Left lung (tissue), 4 donors: ENCODE measurements at regions not wholly inside any gene's neighbourhood (a gene's known extent, or its start where the extent isn't known, plus 50 kb on each side); places are given as distances from the start of the nearest gene placed in this dataset.

Source experiments
- ATAC-seq: fragments of 200-7000 bp; cut with Tn5 transposase; one replicate; pipeline ENCODE4 v1.9.1; 2020; ENCODE audit warnings: moderate library complexity
- DNase-seq, 4 donors: peaks; one replicate each; pipeline ENCODE4 v3.0.0-alpha.2; 2013 to 2020
- H3K27ac ChIP-seq, 2 donors: fragments of 200-600 bp; sonication (generic) in 1 of 2; one replicate each; pipeline versions ENCODE4 v1.5.0 to v1.8.0; 2020 to 2021
- H3K27me3 ChIP-seq, 2 donors: fragments of 200-600 bp; sonication (generic) in 1 of 2; one replicate each; pipeline versions ENCODE4 v1.5.0 to v1.8.0; 2020 to 2021
- H3K36me3 ChIP-seq, 2 donors: fragments of 200-600 bp; sonication (generic) in 1 of 2; one replicate each; pipeline versions ENCODE4 v1.5.0 to v1.8.0; 2020 to 2021
- H3K4me1 ChIP-seq, 2 donors: fragments of 200-600 bp; one replicate each; pipeline ENCODE4 v1.8.0; 2021
- H3K4me3 ChIP-seq, 2 donors: fragments of 200-600 bp; sonication (generic) in 1 of 2; one replicate each; pipeline versions ENCODE4 v1.5.0 to v1.8.0; 2020 to 2021; ENCODE audit warnings: mild to moderate bottlenecking in 1 of 2
- H3K9me3 ChIP-seq, 2 donors: fragments of 200-600 bp; sonication (generic) in 1 of 2; one replicate each; pipeline versions ENCODE4 v1.5.0 to v1.8.0; 2020 to 2021
- CTCF ChIP-seq, 2 donors: fragments of 200-600 bp; sonication (generic) in 1 of 2; IDR thresholded peaks; one replicate each; pipeline versions ENCODE4 v1.5.0 to v1.8.0; 2021; ENCODE audit warnings: antibody characterized with exemption in 2 of 2
- intact Hi-C, 2 donors: fragments of 100-400 bp; cut with DNase I; formaldehyde crosslinking; loops; one replicate each; pipeline versions ENCODE4 v1.11.2 to v1.14.2; 2022
- donor health status: DM: no; HTN: yes; CAD: no.
- donor health status: DM: no; HTN: no; CAD: no.

- H3K4me3 ChIP-seq, result no peak overlapping the region
- intact Hi-C loops, result no loop called here
Measured at GRCh38 chr5:75922480-75922879, 160.7 kb upstream of the SV2C start.

GRCh38 chr5:75921011-75921410, 162.2 kb upstream of the SV2C start:
- H3K9me3 ChIP-seq, result no peaks in the 10 kb centered on the region
- no peaks in the 10 kb centered on the region for H3K4me1 ChIP-seq
- DNase-seq (peak in 1 of 4 donors; percentile 45), ATAC-seq (no peak)
- no peak overlapping the region for H3K27ac ChIP-seq
- intact Hi-C loops, result no loop called here
- TF ChIP-seq CTCF (IDR thresholded peaks at IDR 0.05), result no peak
- H3K4me3 ChIP-seq, result no peak overlapping the region
- H3K27me3 ChIP-seq, result no peaks in the 10 kb centered on the region
- no peaks in the 10 kb centered on the region for H3K36me3 ChIP-seq

More at GRCh38 chr5:75922480-75922879, 160.7 kb upstream of the SV2C start:
- TF ChIP-seq CTCF (IDR thresholded peaks at IDR 0.05), result no peak
- H3K27me3 ChIP-seq, result no peaks in the 10 kb centered on the region
- no peaks in the 10 kb centered on the region for H3K9me3 ChIP-seq
- no peak for DNase-seq
- no peaks in the 10 kb centered on the region for H3K4me1 ChIP-seq
- no peak for ATAC-seq
- no peak overlapping the region for H3K27ac ChIP-seq
- H3K36me3 ChIP-seq, result no peaks in the 10 kb centered on the region

GRCh38 chr5:75916144-75916543, 167.0 kb upstream of the SV2C start:
- DNase-seq, result no peak
- Histone ChIP-seq H3K9me3 (no peaks in the 10 kb centered on the region), H3K4me3 (no peak overlapping the region), H3K4me1 (no peaks in the 10 kb centered on the region), H3K36me3 (no peaks in the 10 kb centered on the region), H3K27ac (no peak overlapping the region), H3K27me3 (no peaks in the 10 kb centered on the region)
- no peak for ATAC-seq
- intact Hi-C loops, result no loop called here
- no peak for TF ChIP-seq CTCF (IDR thresholded peaks at IDR 0.05)

GRCh38 chr5:75909223-75909622, 174.0 kb upstream of the SV2C start:
- H3K36me3 ChIP-seq, result no peaks in the 10 kb centered on the region
- H3K27ac ChIP-seq, result no peak overlapping the region
- intact Hi-C loops, result no loop called here
- H3K27me3 ChIP-seq, result no peaks in the 10 kb centered on the region
- TF ChIP-seq CTCF (IDR thresholded peaks at IDR 0.05), result no peak
- no peak for DNase-seq
- no peaks in the 10 kb centered on the region for H3K9me3 ChIP-seq
- H3K4me3 ChIP-seq, result no peak overlapping the region
- H3K4me1 ChIP-seq, result no peaks in the 10 kb centered on the region
- ATAC-seq, result no peak

GRCh38 chr5:75907651-75908050, 175.5 kb upstream of the SV2C start:
- H3K4me1 ChIP-seq, result no peaks in the 10 kb centered on the region
- TF ChIP-seq CTCF (IDR thresholded peaks at IDR 0.05), result no peak
- no peaks in the 10 kb centered on the region for H3K36me3 ChIP-seq
- H3K27me3 ChIP-seq, result no peaks in the 10 kb centered on the region
- intact Hi-C loops, result no loop called here
- no peak overlapping the region for H3K4me3 ChIP-seq
- ATAC-seq (no peak), DNase-seq (no peak)
- no peaks in the 10 kb centered on the region for H3K9me3 ChIP-seq
- no peak overlapping the region for H3K27ac ChIP-seq
